DOHH2 (cell line): ENCODE measurements at regions not wholly inside any gene's neighbourhood (a gene's known extent, or its start where the extent isn't known, plus 50 kb on each side); places are given as distances from the start of the nearest gene placed in this dataset.

Experiments
- H3F3A ChIP-seq: fragments of 200-600 bp; sonication (generic), shearing (Covaris generic); 2 replicates; pipeline ENCODE4 v1.6.0; 2016; ENCODE audit warnings: antibody characterized with exemption, mild to moderate bottlenecking; ENCODE audit not compliant: control insufficient read depth, insufficient read depth
- H3K27ac ChIP-seq: fragments of 200-600 bp; sonication (generic); 2 replicates; pipeline ENCODE4 v1.5.1; 2014; ENCODE audit warnings: low read depth, mild to moderate bottlenecking, low read length, moderate library complexity
- H3K27me3 ChIP-seq: fragments of 200-600 bp; sonication (generic); 2 replicates; pipeline ENCODE4 v1.6.1; 2014; ENCODE audit warnings: mild to moderate bottlenecking, low read length, mixed read lengths; ENCODE audit not compliant: control insufficient read depth
- H3K36me3 ChIP-seq: fragments of 200-600 bp; sonication (generic); 2 replicates; pipeline ENCODE4 v1.6.1; 2014; ENCODE audit warnings: mild to moderate bottlenecking, low read length, moderate library complexity, mixed read lengths; ENCODE audit not compliant: control insufficient read depth
- H3K4me1 ChIP-seq: fragments of 200-600 bp; sonication (generic); 2 replicates; pipeline ENCODE4 v1.6.1; 2014; ENCODE audit warnings: mild to moderate bottlenecking, low read length, mixed read lengths; ENCODE audit not compliant: control insufficient read depth
- H3K4me2 ChIP-seq: fragments of 200-600 bp; sonication (generic); 2 replicates; pipeline ENCODE4 v1.6.0; 2014; ENCODE audit warnings: mild to moderate bottlenecking, low read length, moderate library complexity
- H3K4me3 ChIP-seq: fragments of 200-600 bp; sonication (generic); 2 replicates; pipeline ENCODE4 v1.5.1; 2014; ENCODE audit warnings: mild to moderate bottlenecking, low read length, mixed read lengths
- H3K79me2 ChIP-seq: fragments of 200-600 bp; sonication (generic); 2 replicates; pipeline ENCODE4 v1.6.1; 2014; ENCODE audit warnings: mild to moderate bottlenecking, low read length, mixed read lengths; ENCODE audit not compliant: control insufficient read depth
- H3K9me2 ChIP-seq: fragments of 200-600 bp; sonication (generic); replicated peaks from 2 replicates; pipeline ENCODE4 v1.6.1; 2014; ENCODE audit warnings: mild to moderate bottlenecking, low read length, mixed read lengths; ENCODE audit not compliant: control insufficient read depth
- H3K9me3 ChIP-seq: fragments of 200-600 bp; sonication (generic); 2 replicates; pipeline ENCODE4 v1.6.1; 2014; ENCODE audit warnings: antibody characterized with exemption, low read length, mixed read lengths; ENCODE audit not compliant: control insufficient read depth, insufficient read depth
- H4K20me1 ChIP-seq: fragments of 200-600 bp; sonication (generic); 2 replicates; pipeline ENCODE4 v1.6.0; 2014; ENCODE audit warnings: low read depth, mild to moderate bottlenecking, antibody characterized with exemption, low read length, moderate library complexity; ENCODE audit not compliant: control insufficient read depth, insufficient read depth
- EZH2phosphoT487 ChIP-seq: fragments of 200-600 bp; sonication (generic); IDR thresholded peaks from 2 replicates; pipeline ENCODE4 v1.6.1; 2017; ENCODE audit warnings: borderline replicate concordance, mild to moderate bottlenecking, antibody characterized with exemption, low read length, moderate library complexity, mixed read lengths
- TF ChIP-seq, protein P1 (sequence below): fragments of 200-600 bp; sonication (generic); IDR thresholded peaks from one replicate; pipeline ENCODE4 v1.5.1; 2014; ENCODE audit warnings: antibody characterized with exemption, mild to moderate bottlenecking, low read depth, low read length; ENCODE audit not compliant: poor library complexity, severe bottlenecking

DNA sequence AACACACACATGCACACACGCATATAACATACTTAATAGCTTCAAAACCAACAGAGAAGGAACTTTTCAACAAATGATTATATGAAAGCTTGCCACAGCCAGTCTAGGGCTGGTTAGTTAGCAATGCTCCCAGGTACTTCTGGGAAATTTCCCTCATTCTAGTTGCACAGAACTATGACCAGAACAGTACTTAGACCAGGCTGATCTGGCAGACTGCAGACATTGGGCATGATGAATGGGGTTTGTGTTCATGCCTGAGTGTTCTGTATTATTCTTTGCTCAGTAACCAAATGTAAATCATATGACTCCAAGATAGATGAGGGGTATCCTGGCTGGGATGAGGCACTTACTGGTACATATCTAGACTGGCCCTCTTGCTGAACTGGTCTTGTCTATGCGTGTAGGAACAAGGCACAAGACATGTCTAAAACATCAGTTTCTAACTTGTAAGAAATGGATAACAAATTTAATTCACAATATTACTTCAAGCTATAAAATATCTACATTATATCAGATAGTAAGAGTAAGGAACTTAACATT is 50.3 kb upstream of the GEMIN8 start:
- TF ChIP-seq, protein P1, sequence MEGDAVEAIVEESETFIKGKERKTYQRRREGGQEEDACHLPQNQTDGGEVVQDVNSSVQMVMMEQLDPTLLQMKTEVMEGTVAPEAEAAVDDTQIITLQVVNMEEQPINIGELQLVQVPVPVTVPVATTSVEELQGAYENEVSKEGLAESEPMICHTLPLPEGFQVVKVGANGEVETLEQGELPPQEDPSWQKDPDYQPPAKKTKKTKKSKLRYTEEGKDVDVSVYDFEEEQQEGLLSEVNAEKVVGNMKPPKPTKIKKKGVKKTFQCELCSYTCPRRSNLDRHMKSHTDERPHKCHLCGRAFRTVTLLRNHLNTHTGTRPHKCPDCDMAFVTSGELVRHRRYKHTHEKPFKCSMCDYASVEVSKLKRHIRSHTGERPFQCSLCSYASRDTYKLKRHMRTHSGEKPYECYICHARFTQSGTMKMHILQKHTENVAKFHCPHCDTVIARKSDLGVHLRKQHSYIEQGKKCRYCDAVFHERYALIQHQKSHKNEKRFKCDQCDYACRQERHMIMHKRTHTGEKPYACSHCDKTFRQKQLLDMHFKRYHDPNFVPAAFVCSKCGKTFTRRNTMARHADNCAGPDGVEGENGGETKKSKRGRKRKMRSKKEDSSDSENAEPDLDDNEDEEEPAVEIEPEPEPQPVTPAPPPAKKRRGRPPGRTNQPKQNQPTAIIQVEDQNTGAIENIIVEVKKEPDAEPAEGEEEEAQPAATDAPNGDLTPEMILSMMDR, result no peak
- TF ChIP-seq EZH2phosphoT487, result no peak
- no peaks in the 10 kb centered on the region for H4K20me1 ChIP-seq
- H3K27me3 ChIP-seq, result no peaks in the 10 kb centered on the region
- no peaks in the 10 kb centered on the region for H3K79me2 ChIP-seq
- H3K9me2 ChIP-seq, result no peaks in the 10 kb centered on the region
- no peak overlapping the region for H3K27ac ChIP-seq
- no peaks in the 10 kb centered on the region for H3F3A ChIP-seq
- H3K36me3 ChIP-seq, result no peaks in the 10 kb centered on the region
- no peaks in the 10 kb centered on the region for H3K4me1 ChIP-seq
- H3K4me2 ChIP-seq, result no peak overlapping the region
- H3K9me3 ChIP-seq, result no peaks in the 10 kb centered on the region
- H3K4me3 ChIP-seq, result no peak overlapping the region
